ENCODE measurements at regions not wholly inside any gene's neighbourhood (a gene's known extent, or its start where the extent isn't known, plus 50 kb on each side); places are given as distances from the start of the nearest gene placed in this dataset.

DNA sequence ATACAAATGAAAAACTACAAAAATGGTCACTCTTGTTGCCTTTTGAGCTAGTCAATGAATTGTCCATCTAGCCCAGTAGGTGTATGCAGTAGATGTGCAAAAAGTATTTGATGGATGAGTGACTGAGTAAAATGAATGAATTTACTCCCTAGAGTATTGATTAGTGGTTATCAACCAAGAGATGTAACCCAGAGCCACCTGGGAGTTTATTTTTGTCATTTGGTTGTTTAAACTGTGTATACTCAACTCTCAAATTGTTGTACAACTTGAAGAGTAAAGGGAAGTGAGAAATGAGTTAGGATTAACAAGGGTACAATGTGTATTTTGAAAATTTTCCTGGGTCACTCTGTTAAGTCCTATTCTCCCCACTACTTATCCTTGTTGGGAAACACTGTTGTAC is 124.1 kb upstream of the TMCO5A start:
- DNase-seq (ENCODE audit: low read depth in 1 of 2, low spot score in 1 of 2): no peak

DNA sequence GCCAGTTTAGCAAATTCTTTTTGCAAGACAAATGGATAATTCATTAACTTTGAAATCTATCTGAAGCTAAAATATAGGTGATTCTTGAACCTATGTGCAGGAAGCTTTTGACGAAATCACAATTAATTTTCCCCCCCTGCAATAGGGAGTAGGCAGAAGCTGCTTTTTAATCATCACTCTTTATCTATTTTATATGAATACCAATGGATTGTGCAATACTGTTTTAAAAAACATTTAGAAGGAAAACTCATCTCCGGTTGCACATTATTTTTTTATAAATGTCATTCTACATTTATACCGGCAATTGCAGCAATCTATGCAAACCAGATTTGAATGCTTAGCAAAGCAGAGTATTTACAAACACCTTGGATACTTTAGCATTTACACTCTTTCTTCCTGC is 121.1 kb upstream of the TMCO5A start:
- no peak for TF ChIP-seq JUND (IDR thresholded peaks at IDR 0.05; ENCODE audit: low read depth)
- DNase-seq (ENCODE audit: low read depth in 1 of 2, low spot score in 1 of 2): no peak
- in situ Hi-C loops (cut with HindIII; ENCODE audit: low pct_unique_long_range_greater_than_20kb, low sequenced_read_pairs): no loop called here

More for the DNA sequence above, 124.1 kb upstream of the TMCO5A start:
- in situ Hi-C loops (cut with HindIII; ENCODE audit: low pct_unique_long_range_greater_than_20kb, low sequenced_read_pairs): no loop called here
- no peak for TF ChIP-seq JUND (IDR thresholded peaks at IDR 0.05; ENCODE audit: low read depth)

DNA sequence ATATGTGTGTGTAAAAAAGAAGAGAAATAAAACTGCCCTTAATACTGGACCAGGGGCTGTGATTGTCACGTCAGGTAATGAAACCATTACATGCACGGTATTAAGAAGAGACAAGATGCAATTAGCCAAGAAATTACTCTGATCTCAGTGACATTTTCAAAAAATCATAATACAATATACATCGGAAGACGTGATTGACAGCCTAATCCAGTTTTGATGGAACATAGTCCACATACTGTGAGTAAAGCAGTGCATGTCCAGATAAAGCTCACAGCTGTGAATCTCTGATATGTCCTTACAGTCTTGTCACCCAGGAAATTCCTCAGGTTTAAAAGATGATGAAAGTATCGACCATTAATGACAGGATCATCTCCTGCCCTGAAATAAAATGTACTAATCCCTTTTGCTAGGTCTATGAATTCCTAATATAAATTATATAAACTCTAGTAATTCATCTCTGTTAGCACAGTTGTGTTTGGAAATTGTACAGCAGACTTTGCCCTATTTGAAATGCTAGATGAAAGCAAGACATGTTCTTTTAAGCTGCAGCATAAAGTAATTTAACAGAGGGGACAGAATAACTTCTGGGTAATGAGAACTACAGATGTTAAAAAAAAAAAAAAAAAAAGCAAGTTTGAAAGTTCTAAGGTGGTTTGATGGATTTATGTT is 119.5 kb upstream of the TMCO5A start:
- in situ Hi-C loops (cut with HindIII; ENCODE audit: low pct_unique_long_range_greater_than_20kb, low sequenced_read_pairs): no loop called here
- TF ChIP-seq JUND (IDR thresholded peaks at IDR 0.05; ENCODE audit: low read depth): no peak
- no peak for DNase-seq (ENCODE audit: low read depth in 1 of 2, low spot score in 1 of 2)

DNA sequence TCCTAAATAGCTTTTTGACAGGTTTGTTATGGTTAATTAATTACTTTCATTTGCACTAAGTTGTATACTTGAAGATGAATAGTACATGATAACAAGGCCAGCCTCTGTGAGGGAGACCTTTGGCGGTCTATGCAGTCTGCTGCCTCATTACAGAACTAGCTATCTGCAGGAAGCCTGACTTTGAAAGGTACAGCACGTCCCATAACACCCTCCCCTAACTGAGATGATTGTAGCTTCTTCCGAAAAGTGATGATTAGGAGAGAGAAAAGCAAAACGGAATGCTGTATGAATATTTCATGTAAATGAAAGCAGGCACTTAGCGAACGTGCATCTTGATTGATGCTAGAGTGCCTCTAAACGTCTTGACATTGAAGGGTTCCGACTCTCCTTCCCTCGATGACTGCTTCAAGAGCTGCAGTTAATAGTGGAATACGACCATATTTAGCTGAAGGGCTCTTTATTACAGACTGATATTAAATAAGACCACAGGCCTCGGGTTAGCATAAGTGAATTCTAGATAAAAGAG is 116.2 kb upstream of the TMCO5A start:
- in situ Hi-C loops (cut with HindIII; ENCODE audit: low pct_unique_long_range_greater_than_20kb, low sequenced_read_pairs): no loop called here
- TF ChIP-seq JUND (IDR thresholded peaks at IDR 0.05; ENCODE audit: low read depth): no peak
- DNase-seq (ENCODE audit: low read depth in 1 of 2, low spot score in 1 of 2): no peak

DNA sequence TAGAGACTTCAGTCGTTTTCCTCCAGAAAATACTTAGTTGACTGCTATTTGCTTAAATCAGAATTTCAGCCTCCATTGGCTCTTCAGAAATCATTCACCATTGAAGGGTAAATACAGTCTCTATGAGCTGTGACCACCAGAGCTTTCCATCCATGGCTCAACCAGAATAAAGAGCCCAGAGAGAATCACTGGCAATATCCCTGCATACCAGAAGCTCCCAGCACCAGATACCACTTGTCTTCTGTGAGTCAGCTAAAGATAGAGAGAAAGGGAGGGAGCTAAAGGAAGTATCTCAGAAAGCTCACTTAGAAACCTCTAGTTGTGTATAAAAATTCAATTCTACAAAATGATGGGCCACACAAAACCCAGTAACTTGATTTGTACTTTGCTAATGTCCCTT is 115.2 kb upstream of the TMCO5A start:
- no peak for TF ChIP-seq JUND (IDR thresholded peaks at IDR 0.05; ENCODE audit: low read depth)
- DNase-seq (ENCODE audit: low read depth in 1 of 2, low spot score in 1 of 2): no peak
- in situ Hi-C loops (cut with HindIII; ENCODE audit: low pct_unique_long_range_greater_than_20kb, low sequenced_read_pairs): no loop called here

DNA sequence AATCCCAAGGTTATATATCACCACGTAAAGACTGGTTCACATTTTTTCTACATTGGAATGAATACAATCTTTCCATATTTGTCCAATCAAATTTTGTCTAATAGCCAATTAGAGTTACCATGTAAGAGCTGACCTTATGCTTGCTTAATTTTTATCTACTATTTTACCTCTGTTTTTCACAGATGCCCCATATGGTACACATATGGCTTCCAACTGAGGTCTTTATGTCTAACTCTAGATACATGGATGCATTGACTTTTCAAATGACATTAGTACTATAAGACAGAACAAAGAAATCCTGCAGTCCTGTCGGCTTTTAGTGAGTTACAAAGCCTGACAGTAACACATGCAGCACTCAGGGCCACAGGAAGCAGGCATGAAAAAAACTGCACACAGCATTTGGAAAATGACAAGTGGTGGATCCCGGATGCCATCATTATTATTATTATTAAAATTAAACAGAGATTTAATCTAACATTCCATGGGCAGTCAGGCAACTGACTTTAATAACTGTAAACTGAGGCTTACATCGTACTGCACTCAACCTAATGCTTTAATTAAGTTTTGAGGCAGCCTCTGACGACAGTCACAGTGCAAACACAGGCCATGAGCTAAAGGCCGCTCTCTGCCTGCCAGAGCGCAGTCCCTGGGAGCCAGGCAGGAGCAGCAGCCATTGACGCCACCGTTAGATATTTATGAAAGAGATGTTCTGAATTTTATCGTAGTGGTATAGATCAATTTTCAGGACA is 113.9 kb upstream of the TMCO5A start:
- no peak for TF ChIP-seq JUND (IDR thresholded peaks at IDR 0.05; ENCODE audit: low read depth)
- in situ Hi-C loops (cut with HindIII; ENCODE audit: low pct_unique_long_range_greater_than_20kb, low sequenced_read_pairs): no loop called here
- no peak for DNase-seq (ENCODE audit: low read depth in 1 of 2, low spot score in 1 of 2)

DNA sequence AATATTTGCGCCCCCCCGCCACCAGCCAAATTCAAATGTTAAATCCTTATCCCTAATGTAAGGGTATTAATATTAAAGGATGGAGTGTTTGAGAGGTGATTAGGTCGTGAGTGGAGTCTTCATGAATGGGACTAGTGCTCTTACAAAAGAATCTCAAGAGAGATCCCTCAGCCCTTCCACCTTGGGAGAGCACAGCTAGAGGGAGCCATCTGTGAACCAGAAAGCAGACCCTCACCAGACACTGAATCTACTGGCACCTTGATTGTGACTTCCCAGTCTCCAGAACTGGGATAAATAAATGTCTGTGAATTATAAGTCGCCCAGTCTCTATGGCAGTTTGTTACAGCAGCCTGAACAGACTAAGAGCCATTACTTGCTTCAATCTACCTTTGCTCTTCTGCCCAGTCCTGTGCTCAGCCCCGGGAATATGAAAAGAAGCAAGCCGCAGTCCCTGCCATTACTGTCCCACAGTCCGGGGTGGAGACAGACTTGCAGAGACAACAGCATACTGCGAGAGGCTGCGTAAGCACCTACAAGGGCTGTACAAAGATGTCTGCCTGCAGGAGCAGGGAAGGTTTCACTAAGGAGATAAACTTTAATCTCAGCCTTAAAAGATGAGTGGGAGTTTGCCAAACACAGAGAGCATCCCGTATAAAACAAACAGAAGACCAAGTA is 110.7 kb upstream of the TMCO5A start:
- in situ Hi-C loops (cut with HindIII; ENCODE audit: low pct_unique_long_range_greater_than_20kb, low sequenced_read_pairs): no loop called here
- DNase-seq (ENCODE audit: low read depth in 1 of 2, low spot score in 1 of 2): no peak
- TF ChIP-seq JUND (IDR thresholded peaks at IDR 0.05; ENCODE audit: low read depth): no peak

DNA sequence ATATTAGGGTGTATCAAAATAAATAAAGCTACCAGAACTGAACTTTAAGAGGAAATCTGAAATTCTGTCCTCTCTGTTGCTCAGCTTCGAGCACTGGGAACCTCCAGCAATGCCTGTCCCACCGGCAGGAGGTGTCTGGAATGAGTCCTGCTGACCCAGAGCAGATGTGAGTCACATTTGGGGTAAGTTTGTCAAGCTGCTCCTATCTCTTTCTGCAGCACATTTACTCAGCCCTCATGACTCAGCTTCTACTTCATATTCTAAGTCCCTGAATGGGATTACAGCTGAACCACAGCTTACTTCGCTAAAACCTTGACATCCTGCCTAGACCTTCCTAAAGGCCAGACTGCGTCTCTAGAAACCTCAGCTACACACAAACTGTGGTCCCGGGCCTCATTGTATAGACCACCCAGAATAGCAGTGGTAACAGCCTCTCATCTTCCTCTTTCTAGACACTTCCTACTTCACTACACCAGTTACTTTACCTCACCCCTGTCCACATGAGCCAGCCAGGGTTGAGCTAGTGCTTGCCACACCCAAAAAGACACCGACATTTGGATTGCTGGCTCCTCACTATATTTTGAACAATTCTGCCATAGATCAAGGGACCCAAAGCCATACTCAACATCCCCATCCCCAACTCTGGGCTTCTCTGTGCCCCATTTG is 109.6 kb upstream of the TMCO5A start:
- in situ Hi-C loops (cut with HindIII; ENCODE audit: low pct_unique_long_range_greater_than_20kb, low sequenced_read_pairs): no loop called here
- DNase-seq (ENCODE audit: low read depth in 1 of 2, low spot score in 1 of 2): no peak
- TF ChIP-seq JUND (IDR thresholded peaks at IDR 0.05; ENCODE audit: low read depth): no peak

DNA sequence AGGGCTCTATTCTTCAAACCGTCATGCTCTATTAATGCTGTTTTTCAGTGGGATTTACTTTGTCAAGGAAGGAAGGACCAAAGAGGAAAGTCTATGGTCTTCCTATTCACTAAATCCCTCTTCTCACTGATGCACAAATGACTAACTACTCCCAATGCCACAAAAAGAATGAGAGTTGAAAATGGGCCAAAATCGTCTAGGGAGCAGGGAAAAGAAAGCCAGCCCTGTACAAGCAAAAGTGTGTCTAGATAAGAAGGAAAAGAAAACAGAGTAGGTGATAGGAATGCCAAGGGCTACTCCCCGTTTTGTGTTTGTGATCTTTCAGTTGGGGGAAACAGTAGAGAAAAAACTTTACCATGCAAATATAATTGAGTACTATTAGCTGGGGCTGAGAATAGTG is 97.2 kb upstream of the TMCO5A start:
- DNase-seq (ENCODE audit: low read depth in 1 of 2, low spot score in 1 of 2): no peak
- in situ Hi-C loops (cut with HindIII; ENCODE audit: low pct_unique_long_range_greater_than_20kb, low sequenced_read_pairs): no loop called here

DNA sequence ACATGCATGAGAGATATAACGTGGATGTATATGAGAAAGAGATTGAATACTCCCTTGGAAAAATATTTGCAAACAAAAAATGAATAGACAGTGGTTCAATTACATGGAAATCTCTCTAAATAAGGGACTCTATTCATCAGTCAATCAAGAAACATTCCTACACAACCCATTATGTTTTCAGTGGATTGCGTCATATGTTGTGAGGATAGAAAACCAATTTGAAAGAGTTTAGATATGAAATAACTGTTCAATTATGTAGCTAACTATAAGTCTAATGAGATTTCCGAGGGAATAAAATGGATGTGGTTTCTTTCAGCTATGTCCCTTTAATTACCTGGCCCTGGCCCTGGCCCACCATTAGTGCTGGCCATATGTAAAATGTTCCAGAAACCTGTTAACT is 86.7 kb upstream of the TMCO5A start:
- no peak for DNase-seq (ENCODE audit: low read depth in 1 of 2, low spot score in 1 of 2)
- TF ChIP-seq JUND (IDR thresholded peaks at IDR 0.05; ENCODE audit: low read depth): no peak
- in situ Hi-C loops (cut with HindIII; ENCODE audit: low pct_unique_long_range_greater_than_20kb, low sequenced_read_pairs): no loop called here

More for the DNA sequence above, 97.2 kb upstream of the TMCO5A start:
- no peak for TF ChIP-seq JUND (IDR thresholded peaks at IDR 0.05; ENCODE audit: low read depth)

DNA sequence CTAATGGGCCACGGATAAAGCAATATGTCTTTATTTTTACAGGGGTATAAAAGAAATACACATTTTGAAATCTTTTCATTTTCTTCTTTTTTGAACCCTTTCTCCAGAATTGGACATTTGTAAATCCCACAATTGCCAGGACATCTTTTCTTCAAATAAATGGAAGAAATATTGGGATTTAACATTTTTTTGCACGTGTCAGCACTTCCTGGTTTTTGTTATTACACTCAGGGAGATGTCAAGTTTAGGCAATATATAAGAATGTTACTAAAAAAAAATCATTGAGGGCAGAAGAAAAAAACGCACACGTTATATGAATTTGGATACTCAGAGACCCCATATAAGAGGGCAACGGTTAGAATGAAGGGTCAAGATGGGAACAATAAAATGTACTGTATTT is 78.3 kb upstream of the TMCO5A start:
- DNase-seq (ENCODE audit: low read depth in 1 of 2, low spot score in 1 of 2): no peak
- TF ChIP-seq JUND (IDR thresholded peaks at IDR 0.05; ENCODE audit: low read depth): no peak
- in situ Hi-C loops (cut with HindIII; ENCODE audit: low pct_unique_long_range_greater_than_20kb, low sequenced_read_pairs): no loop called here

DNA sequence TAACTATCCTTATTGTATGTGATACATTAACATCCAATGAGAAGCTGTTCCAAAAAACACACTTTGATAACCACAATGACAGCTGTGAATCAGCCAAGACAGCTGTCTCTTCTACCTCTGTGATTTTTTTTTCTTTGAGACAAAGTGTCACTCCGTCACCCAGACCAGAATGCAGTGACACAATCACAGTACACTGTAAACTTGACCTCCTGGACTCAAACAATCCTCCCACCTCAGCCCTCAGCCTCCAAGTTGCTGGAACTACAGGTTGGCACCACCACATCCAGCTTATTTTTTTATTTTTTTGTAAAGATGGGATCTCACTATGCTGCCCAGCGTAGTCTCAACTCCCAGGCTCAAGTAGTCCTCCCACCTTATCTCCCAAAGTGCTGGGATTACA is 73.5 kb upstream of the TMCO5A start:
- no peak for DNase-seq (ENCODE audit: low read depth in 1 of 2, low spot score in 1 of 2)
- in situ Hi-C loops (cut with HindIII; ENCODE audit: low pct_unique_long_range_greater_than_20kb, low sequenced_read_pairs): no loop called here
- no peak for TF ChIP-seq JUND (IDR thresholded peaks at IDR 0.05; ENCODE audit: low read depth)

All from T47D (cell line).